Activated CD8-positive, alpha-beta T cell treated with anti-CD3 and anti-CD28 coated beads, Interleukin-2, amount 10 ng/mL, durations not matched to agents 7 days and 5 days (primary cell): ENCODE measurements at regions not wholly inside any gene's neighbourhood (a gene's known extent, or its start where the extent isn't known, plus 50 kb on each side); places are given as distances from the start of the nearest gene placed in this dataset.

ENCODE experiments used
- ATAC-seq: fragments of 150-1000 bp; cut with Tn5 transposase; one replicate; pipeline ENCODE4 v1.10.0; 2021; ENCODE audit warnings: moderate library complexity
- CTCF ChIA-PET: fragments of 350-600 bp; sonication (Branson Sonifier 250); formaldehyde crosslinking; loops from one replicate; lab custom pipeline; 2021; ENCODE audit warnings: antibody characterized with exemption; lab: Charles Lee
- POLR2A ChIA-PET: fragments of 350-600 bp; sonication (Branson Sonifier 250); formaldehyde crosslinking; loops from one replicate; lab custom pipeline; 2021; ENCODE audit warnings: antibody characterized with exemption; lab: Charles Lee
- DNase-seq: peaks from one replicate; pipeline ENCODE4 v3.0.0-alpha.2; 2020
- H3K27ac Mint-ChIP-seq: one replicate; pipeline ENCODE4 v1.8.0; 2021; ENCODE audit warnings: mild to moderate bottlenecking, mixed read lengths
- H3K27me3 Mint-ChIP-seq: one replicate; pipeline ENCODE4 v1.8.0; 2021; ENCODE audit warnings: low read depth, mixed read lengths
- H3K36me3 Mint-ChIP-seq: one replicate; pipeline ENCODE4 v1.8.0; 2021; ENCODE audit warnings: low read depth, mixed read lengths
- H3K4me1 Mint-ChIP-seq: one replicate; pipeline ENCODE4 v1.8.0; 2021; ENCODE audit warnings: low read depth, mixed read lengths
- H3K4me3 Mint-ChIP-seq: one replicate; pipeline ENCODE4 v1.8.0; 2021; ENCODE audit warnings: mild to moderate bottlenecking, mixed read lengths
- H3K9me3 Mint-ChIP-seq: one replicate; pipeline ENCODE4 v1.8.0; 2022; ENCODE audit warnings: mixed read lengths; ENCODE audit not compliant: insufficient read depth

DNA sequence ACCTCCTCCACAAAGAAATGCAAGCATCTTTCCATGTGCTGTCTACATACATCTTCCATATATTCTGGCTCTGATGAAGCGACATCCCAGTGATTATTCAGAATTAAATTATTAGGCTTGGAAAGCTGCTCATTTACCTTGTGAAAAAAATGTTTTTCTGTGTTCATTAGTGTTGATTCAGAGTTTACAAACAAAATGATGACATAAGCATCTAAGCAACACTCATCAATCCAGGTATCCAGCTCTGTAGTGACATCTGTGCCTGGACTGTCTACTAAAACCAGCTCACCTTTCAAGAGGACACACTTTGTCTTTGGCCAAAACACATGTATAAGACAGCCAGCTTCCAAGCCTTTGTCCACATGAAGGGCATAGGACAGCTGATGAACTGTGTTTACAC is 51.1 kb upstream of the SPATA31C2 start:
- CTCF ChIA-PET, result no interaction called here
- POLR2A ChIA-PET, result no interaction called here
- no peak for ATAC-seq

More for the DNA sequence above, 51.1 kb upstream of the SPATA31C2 start:
- Mint-ChIP-seq H3K36me3 (no peaks in the 10 kb centered on the region), H3K4me3 (no peak overlapping the region), H3K4me1 (no peaks in the 10 kb centered on the region), H3K9me3 (no peaks in the 10 kb centered on the region), H3K27me3 (peaks cover 39% of the 10 kb centered on the region), H3K27ac (no peak overlapping the region)
- DNase-seq, result no peak
